H9 (cell line): ENCODE measurements at regions not wholly inside any gene's neighbourhood (a gene's known extent, or its start where the extent isn't known, plus 50 kb on each side); places are given as distances from the start of the nearest gene placed in this dataset.

Experiments used
- DNase-seq: peaks from one replicate; pipeline ENCODE4 v3.0.0-alpha.2; 2017
- H2AFZ ChIP-seq: one replicate; pipeline ENCODE4 v1.6.1; 2013; ENCODE audit warnings: mild to moderate bottlenecking, low read length, control low read depth, moderate library complexity
- H2AK5ac ChIP-seq: 2 replicates; pipeline ENCODE4 v1.6.1; 2013; ENCODE audit warnings: low read length, control low read depth, mixed read lengths; ENCODE audit not compliant: insufficient read length
- H2BK120ac ChIP-seq: one replicate; pipeline ENCODE4 v1.6.1; 2013; ENCODE audit warnings: low read depth, mild to moderate bottlenecking, low read length, control low read depth, inconsistent platforms; ENCODE audit not compliant: poor library complexity, severe bottlenecking
- H2BK12ac ChIP-seq: 2 replicates; pipeline ENCODE4 v1.6.1; 2013; ENCODE audit warnings: low read length, control low read depth, mixed read lengths, low read depth; ENCODE audit not compliant: insufficient read length
- H2BK15ac ChIP-seq: 2 replicates; pipeline ENCODE4 v1.6.1; 2013; ENCODE audit warnings: low read depth, low read length, control low read depth
- H2BK20ac ChIP-seq: one replicate; pipeline ENCODE4 v1.6.1; 2013; ENCODE audit warnings: low read depth, mild to moderate bottlenecking, low read length, control low read depth, inconsistent platforms; ENCODE audit not compliant: poor library complexity, severe bottlenecking
- H2BK5ac ChIP-seq: 2 replicates; pipeline ENCODE4 v1.6.1; 2013; ENCODE audit warnings: low read length, control low read depth, mixed read lengths; ENCODE audit not compliant: insufficient read length
- H3K14ac ChIP-seq: 2 replicates; pipeline ENCODE4 v1.6.1; 2013; ENCODE audit warnings: low read length, control low read depth; ENCODE audit not compliant: insufficient read depth
- H3K18ac ChIP-seq: 2 replicates; pipeline ENCODE4 v1.6.1; 2013; ENCODE audit warnings: low read depth, mild to moderate bottlenecking, mixed read lengths, low read length, control low read depth; ENCODE audit not compliant: insufficient read length
- H3K23ac ChIP-seq: 2 replicates; pipeline ENCODE4 v1.6.1; 2013; ENCODE audit warnings: low read length, control low read depth, mixed read lengths, low read depth; ENCODE audit not compliant: insufficient read length
- H3K23me2 ChIP-seq: 2 replicates; pipeline ENCODE4 v1.6.1; 2013; ENCODE audit warnings: low read depth, mild to moderate bottlenecking, mixed read lengths, low read length, control low read depth; ENCODE audit not compliant: insufficient read length, poor library complexity, severe bottlenecking
- H3K27ac ChIP-seq: 2 replicates; pipeline ENCODE4 v1.5.1; 2013; ENCODE audit warnings: low read length, control low read depth, mixed read lengths, low read depth; ENCODE audit not compliant: insufficient read length
- H3K27me3 ChIP-seq: 2 replicates; pipeline ENCODE4 v1.6.1; 2013; ENCODE audit warnings: low read length, control low read depth, inconsistent platforms; ENCODE audit not compliant: insufficient read depth
- H3K4ac ChIP-seq: 2 replicates; pipeline ENCODE4 v1.6.1; 2013; ENCODE audit warnings: low read depth, mild to moderate bottlenecking, control low read depth, inconsistent platforms, low read length, moderate library complexity
- H3K4me1 ChIP-seq: 2 replicates; pipeline ENCODE4 v1.6.1; 2013; ENCODE audit warnings: low read length, control low read depth, inconsistent platforms; ENCODE audit not compliant: insufficient read depth
- H3K4me2 ChIP-seq: 2 replicates; pipeline ENCODE4 v1.6.1; 2013; ENCODE audit warnings: low read length, control low read depth, mixed read lengths; ENCODE audit not compliant: insufficient read length, insufficient read depth
- H3K56ac ChIP-seq: 2 replicates; pipeline ENCODE4 v1.6.1; 2013; ENCODE audit warnings: low read depth, mild to moderate bottlenecking, mixed read lengths, low read length, control low read depth; ENCODE audit not compliant: insufficient read length
- H3K79me1 ChIP-seq: 2 replicates; pipeline ENCODE4 v1.6.1; 2013; ENCODE audit warnings: low read depth, mild to moderate bottlenecking, moderate library complexity, low read length, control low read depth, inconsistent platforms; ENCODE audit not compliant: insufficient read depth, poor library complexity, severe bottlenecking
- H3K79me2 ChIP-seq: 2 replicates; pipeline ENCODE4 v1.6.1; 2013; ENCODE audit warnings: low read length, control low read depth, inconsistent platforms; ENCODE audit not compliant: insufficient read depth
- H3K9ac ChIP-seq: 2 replicates; pipeline ENCODE4 v1.6.1; 2013; ENCODE audit warnings: low read length, control low read depth, mixed read lengths; ENCODE audit not compliant: insufficient read length; ENCODE audit errors: extremely low read depth
- H3K9me3 ChIP-seq: one replicate; pipeline ENCODE4 v1.6.1; 2013; ENCODE audit warnings: low read depth, low read length, inconsistent platforms; ENCODE audit not compliant: control insufficient read depth
- H3T11ph ChIP-seq: one replicate; pipeline ENCODE4 v1.6.1; 2013; ENCODE audit warnings: mild to moderate bottlenecking, low read length, control low read depth, inconsistent platforms
- H4K20me1 ChIP-seq: one replicate; pipeline ENCODE4 v1.6.1; 2013; ENCODE audit not compliant: control insufficient read depth, insufficient read length, insufficient read depth
- H4K5ac ChIP-seq: 2 replicates; pipeline ENCODE4 v1.6.1; 2013; ENCODE audit warnings: low read depth, mild to moderate bottlenecking, mixed read lengths, low read length, control low read depth; ENCODE audit not compliant: insufficient read length
- H4K8ac ChIP-seq: replicated peaks from 2 replicates; pipeline ENCODE4 v1.6.1; 2013; ENCODE audit warnings: low read length, control low read depth, mixed read lengths, low read depth; ENCODE audit not compliant: insufficient read length
- H4K91ac ChIP-seq: 2 replicates; pipeline ENCODE4 v1.6.1; 2013; ENCODE audit warnings: low read depth, mild to moderate bottlenecking, moderate library complexity, mixed read lengths, low read length, control low read depth; ENCODE audit not compliant: insufficient read length
- H3K27ac Mint-ChIP-seq, 3 experiments: 2 replicates in 2 of 3; 3 replicates in 1 of 3; pipeline ENCODE4 v1.8.0; 2020 to 2021; ENCODE audit warnings: mixed read lengths in 3 of 3, mild to moderate bottlenecking in 1 of 3, moderate library complexity in 1 of 3
- H3K27me3 Mint-ChIP-seq: 2 replicates; pipeline ENCODE4 v1.8.0; 2021; ENCODE audit warnings: low read depth, mild to moderate bottlenecking, moderate library complexity, mixed read lengths
- H3K36me3 Mint-ChIP-seq, 3 experiments: 2 replicates in 2 of 3; 3 replicates in 1 of 3; pipeline ENCODE4 v1.8.0; 2020 to 2021; ENCODE audit warnings: low read depth in 3 of 3, mixed read lengths in 3 of 3; ENCODE audit not compliant: insufficient read depth in 1 of 3
- H3K4me1 Mint-ChIP-seq, 2 experiments: 2 replicates each; pipeline ENCODE4 v1.8.0; 2020; ENCODE audit warnings: mixed read lengths in 2 of 2
- H3K4me3 Mint-ChIP-seq, 2 experiments: 2 replicates in 1 of 2; 3 replicates in 1 of 2; pipeline ENCODE4 v1.8.0; 2020 to 2021; ENCODE audit warnings: mild to moderate bottlenecking in 2 of 2, mixed read lengths in 2 of 2, moderate library complexity in 1 of 2
- H3K9me3 Mint-ChIP-seq, 2 experiments: 2 replicates in 1 of 2; 3 replicates in 1 of 2; pipeline ENCODE4 v1.8.0; 2020; ENCODE audit warnings: mild to moderate bottlenecking in 2 of 2, mixed read lengths in 2 of 2, moderate library complexity in 1 of 2
- CTCF ChIP-seq: fragments of 200-600 bp; sonication (generic); conservative IDR thresholded peaks from 3 replicates; pipeline ENCODE4 v1.8.0; 2021; ENCODE audit warnings: antibody characterized with exemption, mild to moderate bottlenecking
- WGBS: extraction: QIAGEN DNeasy Blood & Tissue Kit; methylation state at CpG from one replicate; pipeline ENCODE4 v1.1.7; 2013; ENCODE audit warnings: missing lambda C conversion rate, low lambda C conversion rate, mixed read lengths; ENCODE audit not compliant: insufficient read length; ENCODE audit errors: extremely low coverage; 5-methylcytosine and 5-hydroxymethylcytosine counted together

- Mint-ChIP-seq H3K9me3 (peaks cover 59 to 60% of the 10 kb centered on the region in 2 experiments), H3K36me3 (no peaks in the 10 kb centered on the region; a peak in 3 of 7 replicates), H3K27me3 (no peaks in the 10 kb centered on the region), H3K4me3 (no peak overlapping the region), H3K4me1 (peaks cover 0 to 6% of the 10 kb centered on the region in 2 experiments; a peak in 3 of 4 replicates), H3K27ac (no peak overlapping the region)
- Histone ChIP-seq H3K27me3 (no peaks in the 10 kb centered on the region), H3K9me3 (peaks cover 15% of the 10 kb centered on the region), H2AK5ac (no peak overlapping the region), H4K91ac (no peak overlapping the region), H3T11ph (no peak overlapping the region), H2BK20ac (no peak overlapping the region), H2BK12ac (no peak overlapping the region), H3K23ac (no peak overlapping the region), H3K79me1 (no peaks in the 10 kb centered on the region), H3K4ac (no peak overlapping the region), H2BK5ac (no peak overlapping the region), H4K5ac (no peak overlapping the region), H3K23me2 (no peaks in the 10 kb centered on the region), H2BK15ac (no peak overlapping the region), H3K4me1 (no peaks in the 10 kb centered on the region), H3K14ac (no peak overlapping the region), H2AFZ (no peak overlapping the region), H3K56ac (no peak overlapping the region), H3K27ac (no peak overlapping the region), H3K79me2 (no peaks in the 10 kb centered on the region), H3K9ac (no peak overlapping the region), H3K18ac (no peak overlapping the region), H3K4me2 (no peak overlapping the region), H2BK120ac (no peak overlapping the region), H4K20me1 (no peaks in the 10 kb centered on the region), H4K8ac (no peak overlapping the region)
- no peak for DNase-seq
- TF ChIP-seq CTCF: no peak
- no CpG with 5 or more reads among the region's 6 CpGs for WGBS
Observed at GRCh38 chrX:140933874-140934655, 68.3 kb upstream of the SPANXB1 start.
